ENCODE measurements at regions not wholly inside any gene's neighbourhood (a gene's known extent, or its start where the extent isn't known, plus 50 kb on each side); places are given as distances from the start of the nearest gene placed in this dataset.

GRCh38 chr18:24627644-24628315 lies 167.3 kb downstream of the HRH4 start:
- DNase-seq (ENCODE audit: low read depth, low spot score), result no peak
- H3K4me3 ChIP-seq (ENCODE audit: low read depth, low read length), result no peak overlapping the region
- no peak for TF ChIP-seq CTCF (IDR thresholded peaks at IDR 0.05; ENCODE audit: low read depth, low read length)
- in situ Hi-C loops (cut with HindIII; ENCODE audit: low sequenced_read_pairs), result no loop called here

- in situ Hi-C loops (cut with HindIII; ENCODE audit: low sequenced_read_pairs), result no loop called here
- no peak for TF ChIP-seq CTCF (IDR thresholded peaks at IDR 0.05; ENCODE audit: low read depth, low read length)
Observed at GRCh38 chr18:24628326-24628725, 167.9 kb downstream of the HRH4 start.

GRCh38 chr18:24629921-24630320 lies 169.5 kb downstream of the HRH4 start:
- H3K4me3 ChIP-seq (ENCODE audit: low read depth, low read length), result no peak overlapping the region
- TF ChIP-seq CTCF (IDR thresholded peaks at IDR 0.05; ENCODE audit: low read depth, low read length), result no peak
- no peak for DNase-seq (ENCODE audit: low read depth, low spot score)
- in situ Hi-C loops (cut with HindIII; ENCODE audit: low sequenced_read_pairs), result no loop called here

More at GRCh38 chr18:24628326-24628725, 167.9 kb downstream of the HRH4 start:
- H3K4me3 ChIP-seq (ENCODE audit: low read depth, low read length), result no peak overlapping the region
- no peak for DNase-seq (ENCODE audit: low read depth, low spot score)

GRCh38 chr18:24630346-24630880 lies 170.0 kb downstream of the HRH4 start:
- TF ChIP-seq CTCF (IDR thresholded peaks at IDR 0.05; ENCODE audit: low read depth, low read length), result no peak
- H3K4me3 ChIP-seq (ENCODE audit: low read depth, low read length), result no peak overlapping the region
- DNase-seq (ENCODE audit: low read depth, low spot score), result no peak
- in situ Hi-C loops (cut with HindIII; ENCODE audit: low sequenced_read_pairs), result no loop called here

GRCh38 chr18:24631243-24632025 lies 171.0 kb downstream of the HRH4 start:
- no peak overlapping the region for H3K4me3 ChIP-seq (ENCODE audit: low read depth, low read length)
- DNase-seq (ENCODE audit: low read depth, low spot score), result no peak
- TF ChIP-seq CTCF (IDR thresholded peaks at IDR 0.05; ENCODE audit: low read depth, low read length), result no peak
- in situ Hi-C loops (cut with HindIII; ENCODE audit: low sequenced_read_pairs), result no loop called here

- no peak for TF ChIP-seq CTCF (IDR thresholded peaks at IDR 0.05; ENCODE audit: low read depth, low read length)
- no peak overlapping the region for H3K4me3 ChIP-seq (ENCODE audit: low read depth, low read length)
- in situ Hi-C loops (cut with HindIII; ENCODE audit: low sequenced_read_pairs), result no loop called here
- DNase-seq (ENCODE audit: low read depth, low spot score), result no peak
Observed at GRCh38 chr18:24632158-24632988, 171.9 kb downstream of the HRH4 start.
